HL-60 (cell line): ENCODE measurements at regions not wholly inside any gene's neighbourhood (a gene's known extent, or its start where the extent isn't known, plus 50 kb on each side); places are given as distances from the start of the nearest gene placed in this dataset.
"Not testable (repeated sequence)": the region's sequence is repeated elsewhere in the genome, so short reads cannot be mapped to it uniquely, and the experiment has no call there.

Source experiments
- DNase-seq, 2 experiments: peaks; one replicate each; pipeline ENCODE4 v3.0.0-alpha.2; 2010 to 2020; ENCODE audit warnings: low read depth in 1 of 2, low spot score in 1 of 2
- H3K27ac ChIP-seq: fragments of 250-450 bp; sonication (Bioruptor Pico); replicated peaks from 2 replicates; pipeline ENCODE4 v1.5.1; 2020; ENCODE audit warnings: mild to moderate bottlenecking, moderate library complexity
- H3K27me3 ChIP-seq: fragments of 250-450 bp; sonication (Bioruptor Pico); 2 replicates; pipeline ENCODE4 v1.5.1; 2021; ENCODE audit warnings: mild to moderate bottlenecking, moderate library complexity; ENCODE audit not compliant: insufficient read depth, poor library complexity, severe bottlenecking
- H3K4me3 ChIP-seq: replicated peaks from 2 replicates; pipeline ENCODE4 v1.5.1; 2011; ENCODE audit warnings: mild to moderate bottlenecking, control low read depth, low read length; ENCODE audit not compliant: insufficient read depth
- CTCF ChIP-seq: IDR thresholded peaks from one replicate; pipeline ENCODE4 v1.5.1; 2011; ENCODE audit warnings: low read length, control low read depth, inconsistent platforms; ENCODE audit not compliant: insufficient read depth
- GABPA ChIP-seq: IDR thresholded peaks from 2 replicates; pipeline ENCODE4 v1.6.1; 2012; ENCODE audit warnings: low read depth
- POLR2AphosphoS5 ChIP-seq: IDR thresholded peaks from 2 replicates; pipeline ENCODE4 v1.6.1; 2012; ENCODE audit warnings: low read depth
- SPI1 ChIP-seq: IDR thresholded peaks from 2 replicates; pipeline ENCODE4 v1.6.1; 2012; ENCODE audit warnings: low read depth, mild to moderate bottlenecking, borderline replicate concordance
- TF ChIP-seq, protein P1 (sequence below): IDR thresholded peaks from 2 replicates; pipeline ENCODE4 v1.6.1; 2012; ENCODE audit warnings: low read depth; ENCODE audit not compliant: insufficient replicate concordance

- TF ChIP-seq SPI1, result peak; percentile 95
- TF ChIP-seq, protein P1, sequence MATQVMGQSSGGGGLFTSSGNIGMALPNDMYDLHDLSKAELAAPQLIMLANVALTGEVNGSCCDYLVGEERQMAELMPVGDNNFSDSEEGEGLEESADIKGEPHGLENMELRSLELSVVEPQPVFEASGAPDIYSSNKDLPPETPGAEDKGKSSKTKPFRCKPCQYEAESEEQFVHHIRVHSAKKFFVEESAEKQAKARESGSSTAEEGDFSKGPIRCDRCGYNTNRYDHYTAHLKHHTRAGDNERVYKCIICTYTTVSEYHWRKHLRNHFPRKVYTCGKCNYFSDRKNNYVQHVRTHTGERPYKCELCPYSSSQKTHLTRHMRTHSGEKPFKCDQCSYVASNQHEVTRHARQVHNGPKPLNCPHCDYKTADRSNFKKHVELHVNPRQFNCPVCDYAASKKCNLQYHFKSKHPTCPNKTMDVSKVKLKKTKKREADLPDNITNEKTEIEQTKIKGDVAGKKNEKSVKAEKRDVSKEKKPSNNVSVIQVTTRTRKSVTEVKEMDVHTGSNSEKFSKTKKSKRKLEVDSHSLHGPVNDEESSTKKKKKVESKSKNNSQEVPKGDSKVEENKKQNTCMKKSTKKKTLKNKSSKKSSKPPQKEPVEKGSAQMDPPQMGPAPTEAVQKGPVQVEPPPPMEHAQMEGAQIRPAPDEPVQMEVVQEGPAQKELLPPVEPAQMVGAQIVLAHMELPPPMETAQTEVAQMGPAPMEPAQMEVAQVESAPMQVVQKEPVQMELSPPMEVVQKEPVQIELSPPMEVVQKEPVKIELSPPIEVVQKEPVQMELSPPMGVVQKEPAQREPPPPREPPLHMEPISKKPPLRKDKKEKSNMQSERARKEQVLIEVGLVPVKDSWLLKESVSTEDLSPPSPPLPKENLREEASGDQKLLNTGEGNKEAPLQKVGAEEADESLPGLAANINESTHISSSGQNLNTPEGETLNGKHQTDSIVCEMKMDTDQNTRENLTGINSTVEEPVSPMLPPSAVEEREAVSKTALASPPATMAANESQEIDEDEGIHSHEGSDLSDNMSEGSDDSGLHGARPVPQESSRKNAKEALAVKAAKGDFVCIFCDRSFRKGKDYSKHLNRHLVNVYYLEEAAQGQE, result no peak
- peaks cover 3% of the 10 kb centered on the region for H3K27me3 ChIP-seq
- H3K27ac ChIP-seq, result no peak overlapping the region
- H3K4me3 ChIP-seq, result peak overlapping the region; percentile 35
- peak; percentile 23 to 50 for DNase-seq
These were observed 77.7 kb upstream of the FAM174B start for GRCh38 chr15:92733090-92733933.

GRCh38 chr15:92733934-92734521 is 78.5 kb upstream of the FAM174B start:
- peak in 1 of 2 experiments; percentile 15 for DNase-seq
- Histone ChIP-seq H3K27ac (no peak overlapping the region), H3K4me3 (peak overlapping the region; percentile 35), H3K27me3 (peaks cover 3% of the 10 kb centered on the region)
- TF ChIP-seq, protein P1, result no peak
- TF ChIP-seq CTCF (no peak), SPI1 (no peak), POLR2AphosphoS5 (no peak), GABPA (no peak)

DNA sequence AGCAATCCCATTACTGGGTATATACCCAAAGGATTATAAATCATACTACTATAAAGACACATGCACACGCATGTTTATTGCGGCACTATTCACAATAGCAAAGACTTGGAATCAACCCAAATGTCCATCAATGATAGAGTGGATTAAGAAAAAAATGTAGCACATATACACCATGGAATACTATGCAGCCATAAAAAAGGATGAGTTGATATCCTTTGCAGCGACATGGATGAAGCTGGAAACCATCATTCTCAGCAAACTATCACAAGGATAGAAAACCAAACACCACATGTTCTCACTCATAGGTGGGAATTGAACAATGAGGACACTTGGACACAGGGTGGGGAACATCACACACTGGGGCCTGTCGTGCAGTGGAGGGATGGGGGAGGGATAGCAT is 83.7 kb upstream of the FAM174B start:
- not testable (repeated sequence) for H3K27me3 ChIP-seq, H3K27ac ChIP-seq, DNase-seq, H3K4me3 ChIP-seq

- no peak for DNase-seq
- no peak overlapping the region for H3K4me3 ChIP-seq
- no peak overlapping the region for H3K27ac ChIP-seq
- TF ChIP-seq GABPA (no peak), SPI1 (no peak), CTCF (no peak), POLR2AphosphoS5 (no peak)
- TF ChIP-seq, protein P1, result no peak
- no peaks in the 10 kb centered on the region for H3K27me3 ChIP-seq
These were observed 90.3 kb upstream of the FAM174B start for GRCh38 chr15:92745845-92746271.
